GM12864 (cell line): ENCODE measurements at regions not wholly inside any gene's neighbourhood (a gene's known extent, or its start where the extent isn't known, plus 50 kb on each side); places are given as distances from the start of the nearest gene placed in this dataset.

Experiments used
- DNase-seq: peaks from one replicate; pipeline ENCODE4 v3.0.0-alpha.2; 2011; ENCODE audit warnings: low read depth
- H3K4me3 ChIP-seq: 2 replicates; pipeline ENCODE4 v1.5.1; 2011; ENCODE audit warnings: mild to moderate bottlenecking, low read depth, low read length, control low read depth
- TF ChIP-seq, protein P1 (sequence below): IDR thresholded peaks from 2 replicates; pipeline ENCODE4 v1.5.1; 2011; ENCODE audit warnings: low read depth, mild to moderate bottlenecking, moderate library complexity, low read length, control low read depth, inconsistent platforms; ENCODE audit errors: missing control alignments

- no peak for DNase-seq
- TF ChIP-seq, protein P1, sequence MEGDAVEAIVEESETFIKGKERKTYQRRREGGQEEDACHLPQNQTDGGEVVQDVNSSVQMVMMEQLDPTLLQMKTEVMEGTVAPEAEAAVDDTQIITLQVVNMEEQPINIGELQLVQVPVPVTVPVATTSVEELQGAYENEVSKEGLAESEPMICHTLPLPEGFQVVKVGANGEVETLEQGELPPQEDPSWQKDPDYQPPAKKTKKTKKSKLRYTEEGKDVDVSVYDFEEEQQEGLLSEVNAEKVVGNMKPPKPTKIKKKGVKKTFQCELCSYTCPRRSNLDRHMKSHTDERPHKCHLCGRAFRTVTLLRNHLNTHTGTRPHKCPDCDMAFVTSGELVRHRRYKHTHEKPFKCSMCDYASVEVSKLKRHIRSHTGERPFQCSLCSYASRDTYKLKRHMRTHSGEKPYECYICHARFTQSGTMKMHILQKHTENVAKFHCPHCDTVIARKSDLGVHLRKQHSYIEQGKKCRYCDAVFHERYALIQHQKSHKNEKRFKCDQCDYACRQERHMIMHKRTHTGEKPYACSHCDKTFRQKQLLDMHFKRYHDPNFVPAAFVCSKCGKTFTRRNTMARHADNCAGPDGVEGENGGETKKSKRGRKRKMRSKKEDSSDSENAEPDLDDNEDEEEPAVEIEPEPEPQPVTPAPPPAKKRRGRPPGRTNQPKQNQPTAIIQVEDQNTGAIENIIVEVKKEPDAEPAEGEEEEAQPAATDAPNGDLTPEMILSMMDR = no peak
- H3K4me3 ChIP-seq = no peak overlapping the region
These were observed 259.6 kb downstream of the RPS24 start for GRCh38 chr10:78292982-78293865.

DNA sequence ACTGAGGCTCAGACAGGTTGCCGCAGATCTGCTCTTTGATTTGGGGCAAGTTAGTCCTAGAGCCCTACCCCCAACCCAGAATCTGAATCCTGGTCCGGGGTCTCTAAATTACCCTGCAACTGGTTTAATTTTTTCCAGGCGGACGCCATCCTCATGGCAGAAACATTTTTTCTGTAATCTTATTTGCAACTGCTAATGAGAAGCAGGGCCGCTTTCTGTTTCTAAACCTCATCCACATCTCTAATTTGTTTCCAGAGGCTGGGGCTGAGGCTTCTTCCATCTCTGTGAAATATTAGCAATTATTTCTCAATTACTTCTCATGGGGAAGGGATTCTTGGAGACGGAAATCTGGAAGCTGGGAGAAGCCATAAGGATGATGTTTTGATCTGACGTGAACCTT is 261.6 kb downstream of the RPS24 start:
- no peak for DNase-seq
- H3K4me3 ChIP-seq = no peak overlapping the region
- TF ChIP-seq, protein P1 = no peak

DNA sequence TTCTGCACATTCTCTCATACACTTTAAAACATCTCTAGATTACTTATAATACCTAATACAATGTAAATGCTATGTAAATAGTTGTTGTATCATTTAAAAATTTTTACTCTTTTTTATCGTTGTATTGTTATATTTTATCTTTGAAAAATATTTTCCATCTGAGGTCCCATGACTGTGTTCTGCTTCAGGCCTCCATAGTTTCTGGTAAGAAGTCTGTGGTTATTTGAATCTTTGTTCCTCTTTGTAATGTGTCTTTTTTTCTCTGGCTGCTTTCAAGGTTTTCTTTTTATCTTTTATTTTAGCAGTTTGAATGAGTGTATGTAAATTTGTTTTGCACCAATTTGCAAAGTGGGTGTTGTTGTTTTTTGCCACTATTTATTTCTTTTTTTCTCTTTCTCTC is 263.1 kb downstream of the RPS24 start:
- H3K4me3 ChIP-seq = no peak overlapping the region
- TF ChIP-seq, protein P1 = no peak
- DNase-seq = no peak

DNA sequence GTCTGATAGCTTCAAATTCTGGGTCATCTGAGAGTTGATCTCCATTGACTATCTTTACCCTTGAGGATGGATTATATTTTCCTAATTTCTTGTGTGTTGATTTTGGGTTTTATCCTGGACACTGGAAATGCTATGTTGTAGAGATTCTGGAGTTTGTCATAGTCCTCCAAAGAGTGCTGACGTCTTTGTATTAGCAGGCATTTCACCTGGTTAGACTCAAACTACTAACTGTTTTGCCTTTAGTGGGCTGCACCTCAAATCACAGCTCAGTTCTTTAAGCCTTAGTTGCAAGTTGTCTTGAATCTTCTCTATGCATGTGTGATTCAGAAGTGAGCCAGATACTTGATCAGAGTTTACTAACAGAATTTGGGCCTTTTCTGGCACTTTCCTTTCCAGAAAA is 264.3 kb downstream of the RPS24 start:
- H3K4me3 ChIP-seq = no peak overlapping the region
- DNase-seq = no peak
- TF ChIP-seq, protein P1 = no peak

- no peak overlapping the region for H3K4me3 ChIP-seq
- TF ChIP-seq, protein P1 = no peak
- no peak for DNase-seq
These were observed 265.2 kb downstream of the RPS24 start for GRCh38 chr10:78298835-78299234.

- TF ChIP-seq, protein P1 = no peak
- no peak overlapping the region for H3K4me3 ChIP-seq
- no peak for DNase-seq
These were observed 266.3 kb downstream of the RPS24 start for GRCh38 chr10:78299851-78300468.
